ENCODE measurements at regions not wholly inside any gene's neighbourhood (a gene's known extent, or its start where the extent isn't known, plus 50 kb on each side); places are given as distances from the start of the nearest gene placed in this dataset.
"Not testable (repeated sequence)": the region's sequence is repeated elsewhere in the genome, so short reads cannot be mapped to it uniquely, and the experiment has no call there.

- intact Hi-C loops (cut with DNase I, micrococcal nuclease) = no loop called here
- DNase-seq (no peak), ATAC-seq (no peak)
Observed at GRCh38 chr16:35192993-35193392, 1733.6 kb downstream of the TP53TG3F start.

GRCh38 chr16:35193956-35194355 is 1734.5 kb downstream of the TP53TG3F start:
- intact Hi-C loops (cut with DNase I, micrococcal nuclease) = no loop called here
- ATAC-seq = no peak
- no peak for DNase-seq

GRCh38 chr16:35194681-35195080 is 1735.3 kb downstream of the TP53TG3F start:
- intact Hi-C loops (cut with DNase I, micrococcal nuclease) = no loop called here
- no peak for ATAC-seq
- DNase-seq = no peak

- no peak for ATAC-seq
- intact Hi-C loops (cut with DNase I, micrococcal nuclease) = no loop called here
- no peak for DNase-seq
Observed at GRCh38 chr16:35195173-35195863, 1735.9 kb downstream of the TP53TG3F start.

GRCh38 chr16:35195864-35196216 is 1736.4 kb downstream of the TP53TG3F start:
- DNase-seq = no peak
- no peak for ATAC-seq
- intact Hi-C loops (cut with DNase I, micrococcal nuclease) = no loop called here

- intact Hi-C loops (cut with DNase I, micrococcal nuclease) = no loop called here
- ATAC-seq = no peak
Observed at GRCh38 chr16:35196313-35196712, 1736.9 kb downstream of the TP53TG3F start.

GRCh38 chr16:35197656-35198055 is 1738.2 kb downstream of the TP53TG3F start:
- DNase-seq (no peak), ATAC-seq (no peak)
- intact Hi-C loops (cut with DNase I, micrococcal nuclease) = no loop called here

More at GRCh38 chr16:35196313-35196712, 1736.9 kb downstream of the TP53TG3F start:
- no peak for DNase-seq

GRCh38 chr16:35198223-35199199 is 1739.1 kb downstream of the TP53TG3F start:
- intact Hi-C loops (cut with DNase I, micrococcal nuclease) = no loop called here
- ATAC-seq (no peak), DNase-seq (no peak)

- no peak for DNase-seq
- intact Hi-C loops (cut with DNase I, micrococcal nuclease) = no loop called here
- no peak for ATAC-seq
Observed at GRCh38 chr16:35200662-35201061, 1741.2 kb downstream of the TP53TG3F start.

- intact Hi-C loops (cut with DNase I, micrococcal nuclease) = no loop called here
- DNase-seq (no peak), ATAC-seq (no peak)
Observed at GRCh38 chr16:35201151-35201550, 1741.7 kb downstream of the TP53TG3F start.

- no peak for ATAC-seq
- intact Hi-C loops (cut with DNase I, micrococcal nuclease) = no loop called here
- no peak for DNase-seq
Observed at GRCh38 chr16:35203636-35204035, 1744.2 kb downstream of the TP53TG3F start.

- intact Hi-C loops (cut with DNase I, micrococcal nuclease) = no loop called here
- ATAC-seq = no peak
- no peak for DNase-seq
Observed at GRCh38 chr16:35207059-35207999, 1747.9 kb downstream of the TP53TG3F start.

GRCh38 chr16:35208001-35208935 is 1748.9 kb downstream of the TP53TG3F start:
- intact Hi-C loops (cut with DNase I, micrococcal nuclease) = no loop called here
- ATAC-seq (no peak), DNase-seq (no peak)

- no peak for DNase-seq
- no peak for ATAC-seq
- intact Hi-C loops (cut with DNase I, micrococcal nuclease) = no loop called here
Observed at GRCh38 chr16:35210681-35211433, 1751.4 kb downstream of the TP53TG3F start.

GRCh38 chr16:35214840-35215239 is 1755.4 kb downstream of the TP53TG3F start:
- DNase-seq (no peak), ATAC-seq (no peak)
- intact Hi-C loops (cut with DNase I, micrococcal nuclease) = no loop called here

GRCh38 chr16:35215287-35215686 is 1755.9 kb downstream of the TP53TG3F start:
- intact Hi-C loops (cut with DNase I, micrococcal nuclease) = no loop called here
- DNase-seq (no peak), ATAC-seq (no peak)

GRCh38 chr16:35216261-35216660 is 1756.8 kb downstream of the TP53TG3F start:
- ATAC-seq; intact Hi-C loops (cut with DNase I, micrococcal nuclease); DNase-seq: not testable (repeated sequence)
